ENCODE measurements at regions not wholly inside any gene's neighbourhood (a gene's known extent, or its start where the extent isn't known, plus 50 kb on each side); places are given as distances from the start of the nearest gene placed in this dataset.

- TF ChIP-seq CTCF (conservative IDR thresholded peaks at IDR 0.05; ENCODE audit: low read depth, low read length): no peak
- TF ChIP-seq EZH2 (IDR thresholded peaks at IDR 0.05; ENCODE audit: low read length, unreplicated experiment): no peak
Observed at GRCh38 chr2:155099784-155100183, 401.3 kb downstream of the KCNJ3 start.
